GM20431 (cell line): ENCODE measurements at regions not wholly inside any gene's neighbourhood (a gene's known extent, or its start where the extent isn't known, plus 50 kb on each side); places are given as distances from the start of the nearest gene placed in this dataset.

ENCODE experiments used
- in situ Hi-C: fragments of 300-500 bp; cut with MseI, MboI; formaldehyde crosslinking; loops from one replicate; pipeline ENCODE4 v1.15.0; 2020; ENCODE audit warnings: low sequenced_read_pairs; ENCODE audit not compliant: unreplicated experiment

- in situ Hi-C loops: loop anchor here (25.0 kb wide), 1 partner anchor 363 kb away; no protein-coding TSS in a partner anchor
These were observed 114.3 kb upstream of the PLPPR4 start for GRCh38 chr1:99149952-99150351.

- in situ Hi-C loops: loop anchor here (25.0 kb wide), 1 partner anchor 365 kb away; no protein-coding TSS in a partner anchor
These were observed 112.2 kb upstream of the PLPPR4 start for GRCh38 chr1:99152132-99152531.

- in situ Hi-C loops: loop anchor here (25.0 kb wide), 1 partner anchor 376 kb away; no protein-coding TSS in a partner anchor
These were observed 100.6 kb upstream of the PLPPR4 start for GRCh38 chr1:99163671-99164070.

- in situ Hi-C loops: loop anchor here (25.0 kb wide), 1 partner anchor 383 kb away; no protein-coding TSS in a partner anchor
These were observed 93.8 kb upstream of the PLPPR4 start for GRCh38 chr1:99170516-99170915.

GRCh38 chr1:99171184-99171813, 93.0 kb upstream of the PLPPR4 start:
- in situ Hi-C loops: loop anchor here (25.0 kb wide), 1 partner anchor 384 kb away; no protein-coding TSS in a partner anchor

- in situ Hi-C loops: loop anchor here (25.0 kb wide), 1 partner anchor 386 kb away; no protein-coding TSS in a partner anchor
These were observed 91.0 kb upstream of the PLPPR4 start for GRCh38 chr1:99173282-99173681.

GRCh38 chr1:99173900-99174299, 90.4 kb upstream of the PLPPR4 start:
- in situ Hi-C loops: loop anchor here (25.0 kb wide), 1 partner anchor 387 kb away; no protein-coding TSS in a partner anchor

- in situ Hi-C loops: loop anchor here (25.0 kb wide), 2 partner anchors 311 to 536 kb away; no protein-coding TSS in a partner anchor
These were observed 87.5 kb upstream of the PLPPR4 start for GRCh38 chr1:99176753-99177152.

GRCh38 chr1:99177465-99177864, 86.8 kb upstream of the PLPPR4 start:
- in situ Hi-C loops: loop anchor here (25.0 kb wide), 2 partner anchors 310 to 535 kb away; no protein-coding TSS in a partner anchor

- in situ Hi-C loops: loop anchor here (25.0 kb wide), 2 partner anchors 307 to 532 kb away; no protein-coding TSS in a partner anchor
These were observed 83.9 kb upstream of the PLPPR4 start for GRCh38 chr1:99180343-99180808.

GRCh38 chr1:99180915-99181314, 83.4 kb upstream of the PLPPR4 start:
- in situ Hi-C loops: loop anchor here (25.0 kb wide), 2 partner anchors 306 to 531 kb away; no protein-coding TSS in a partner anchor

- in situ Hi-C loops: loop anchor here (25.0 kb wide), 2 partner anchors 305 to 530 kb away; no protein-coding TSS in a partner anchor
These were observed 82.4 kb upstream of the PLPPR4 start for GRCh38 chr1:99181892-99182291.

GRCh38 chr1:99185196-99185595, 79.1 kb upstream of the PLPPR4 start:
- in situ Hi-C loops: loop anchor here (25.0 kb wide), 2 partner anchors 302 to 527 kb away; no protein-coding TSS in a partner anchor

GRCh38 chr1:99193431-99193830, 70.9 kb upstream of the PLPPR4 start:
- in situ Hi-C loops: loop anchor here (25.0 kb wide), 2 partner anchors 294 to 519 kb away; no protein-coding TSS in a partner anchor

GRCh38 chr1:99198393-99198792, 65.9 kb upstream of the PLPPR4 start:
- in situ Hi-C loops: loop anchor here (25.0 kb wide), 2 partner anchors 289 to 514 kb away; no protein-coding TSS in a partner anchor

GRCh38 chr1:99207216-99207615, 57.1 kb upstream of the PLPPR4 start:
- in situ Hi-C loops: no loop called here
